ENCODE measurements at regions not wholly inside any gene's neighbourhood (a gene's known extent, or its start where the extent isn't known, plus 50 kb on each side); places are given as distances from the start of the nearest gene placed in this dataset.
A peak's percentile ranks its signal among the peaks of the same experiment; 100 is the strongest.

GRCh38 chr6:120157873-120158272, 808.3 kb upstream of the MAN1A1 start:
- TF ChIP-seq ZNF232 (CRISPR knock-in tag; IDR thresholded peaks at IDR 0.05): no peak
- no peak for TF ChIP-seq ZBTB43 (CRISPR knock-in tag; IDR thresholded peaks at IDR 0.05)
- no peak for TF ChIP-seq HMGA2 (CRISPR knock-in tag; IDR thresholded peaks at IDR 0.05)
- no peak for TF ChIP-seq ZBTB21 (CRISPR knock-in tag; IDR thresholded peaks at IDR 0.05; ENCODE audit: borderline replicate concordance)
- no peak for TF ChIP-seq OVOL2 (CRISPR knock-in tag; IDR thresholded peaks at IDR 0.05; ENCODE audit: borderline replicate concordance)
- TF ChIP-seq PRDM15 (CRISPR knock-in tag; IDR thresholded peaks at IDR 0.05): no peak
- TF ChIP-seq NR3C1 (CRISPR knock-in tag; conservative IDR thresholded peaks at IDR 0.05; ENCODE audit: low read depth): no peak
- TF ChIP-seq ATF6 (CRISPR knock-in tag; IDR thresholded peaks at IDR 0.05): no peak
- DNase-seq (ENCODE audit: low spot score) (no peak), ATAC-seq (no peak)
- Mint-ChIP-seq H3K4me1 (no peaks in the 10 kb centered on the region), H3K27me3 (ENCODE audit: low read depth) (no peaks in the 10 kb centered on the region), H3K36me3 (no peaks in the 10 kb centered on the region), H3K4me3 (no peak overlapping the region), H3K27ac (no peak overlapping the region), H3K9me3 (peaks cover 7% of the 10 kb centered on the region)
- POLR2A ChIA-PET: no interaction called here
- CTCF ChIA-PET: no interaction called here

- H3K27me3 Mint-ChIP-seq (ENCODE audit: low read depth): no peaks in the 10 kb centered on the region; the same call in 1 of the 2 replicates
- DNase-seq (ENCODE audit: low spot score) (peak; percentile 22), ATAC-seq (peak; percentile 46)
- ChIA-PET CTCF (no interaction called here), POLR2A (no interaction called here)
- no peak overlapping the region for H3K4me3 Mint-ChIP-seq
- H3K4me1 Mint-ChIP-seq: peaks cover 3% of the 10 kb centered on the region
- no peak overlapping the region for H3K27ac Mint-ChIP-seq
- H3K9me3 Mint-ChIP-seq: peaks cover 19% of the 10 kb centered on the region
- H3K36me3 Mint-ChIP-seq: peaks cover 12% of the 10 kb centered on the region
- TF ChIP-seq GRHL2 (CRISPR knock-in tag; IDR thresholded peaks at IDR 0.05; ENCODE audit: insufficient replicate concordance, severe bottlenecking) (no peak), CTCF (IDR thresholded peaks at IDR 0.05) (peak; percentile 29; the same call in 1 of the 2 replicates)
These were observed 797.7 kb upstream of the MAN1A1 start for GRCh38 chr6:120147071-120147871.

- ATAC-seq (peak; percentile 30; the same call in 1 of the 2 replicates), DNase-seq (ENCODE audit: low spot score) (no peak)
- ChIA-PET POLR2A (no interaction called here), CTCF (no interaction called here)
- Mint-ChIP-seq H3K4me3 (no peak overlapping the region), H3K4me1 (peaks cover 15% of the 10 kb centered on the region), H3K27me3 (ENCODE audit: low read depth) (no peaks in the 10 kb centered on the region; the same call in 1 of the 2 replicates), H3K27ac (no peak overlapping the region), H3K9me3 (no peaks in the 10 kb centered on the region), H3K36me3 (no peaks in the 10 kb centered on the region)
- TF ChIP-seq NR1H2 (CRISPR knock-in tag; IDR thresholded peaks at IDR 0.05): no peak
- no peak for TF ChIP-seq RELA (CRISPR knock-in tag; IDR thresholded peaks at IDR 0.05; ENCODE audit: borderline replicate concordance)
- TF ChIP-seq ZNF396 (CRISPR knock-in tag; IDR thresholded peaks at IDR 0.05; ENCODE audit: borderline replicate concordance): no peak
- TF ChIP-seq USF1 (CRISPR knock-in tag; IDR thresholded peaks at IDR 0.05): no peak
- TF ChIP-seq ZNF219 (CRISPR knock-in tag; IDR thresholded peaks at IDR 0.05; ENCODE audit: borderline replicate concordance): no peak
- no peak for TF ChIP-seq TEAD1 (CRISPR knock-in tag; IDR thresholded peaks at IDR 0.05)
- TF ChIP-seq NFE2L1 (CRISPR knock-in tag; IDR thresholded peaks at IDR 0.05): no peak
- TF ChIP-seq ETV6 (CRISPR knock-in tag; IDR thresholded peaks at IDR 0.05): no peak
- TF ChIP-seq IRF2 (CRISPR knock-in tag; IDR thresholded peaks at IDR 0.05; ENCODE audit: borderline replicate concordance, low read depth): no peak
- TF ChIP-seq ERG (CRISPR knock-in tag; IDR thresholded peaks at IDR 0.05): no peak
These were observed 792.0 kb upstream of the MAN1A1 start for GRCh38 chr6:120141601-120142000.
